ENCODE measurements at regions not wholly inside any gene's neighbourhood (a gene's known extent, or its start where the extent isn't known, plus 50 kb on each side); places are given as distances from the start of the nearest gene placed in this dataset.
"Not testable (repeated sequence)": the region's sequence is repeated elsewhere in the genome, so short reads cannot be mapped to it uniquely, and the experiment has no call there.

DNA sequence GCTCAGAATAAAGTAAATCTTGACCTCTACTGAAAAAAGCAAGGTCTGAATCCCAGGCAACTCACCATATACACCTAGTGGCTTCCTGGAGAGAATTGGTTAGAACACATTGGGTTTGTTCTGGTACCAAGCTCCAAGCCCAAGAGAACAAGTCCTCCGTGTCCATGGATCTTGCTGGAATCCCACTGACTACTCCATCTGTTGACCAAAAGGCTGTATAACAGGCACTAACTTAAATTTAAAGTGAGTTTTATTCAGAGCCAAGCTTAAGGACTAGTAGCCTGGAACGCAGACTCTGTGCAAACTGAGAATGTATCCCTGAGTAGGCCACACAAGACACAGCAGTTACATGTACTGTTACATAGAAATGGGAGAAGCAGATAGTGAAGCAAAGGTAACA lies 342.1 kb upstream of the LRRC3B start:
- Histone ChIP-seq H3K9me1 (ENCODE audit: control insufficient read depth, extremely low read depth, insufficient read depth, low read length) (no peaks in the 10 kb centered on the region), H3K27ac (ENCODE audit: control insufficient read depth, insufficient read depth, low read length) (no peak overlapping the region), H3K9ac (ENCODE audit: control insufficient read depth, extremely low read depth, insufficient read depth, low read length) (no peak overlapping the region), H3K27me3 (ENCODE audit: control insufficient read depth, extremely low read depth, insufficient read depth, low read length) (no peaks in the 10 kb centered on the region), H3K9me3 (ENCODE audit: control insufficient read depth, low read depth, low read length) (peaks cover 7% of the 10 kb centered on the region), H4K20me1 (ENCODE audit: control insufficient read depth, extremely low read depth, insufficient read depth, low read length) (no peaks in the 10 kb centered on the region), H3K36me3 (ENCODE audit: control insufficient read depth in 2 of 2, extremely low read depth in 1 of 2, insufficient read depth in 2 of 2, low read length in 2 of 2) (no peaks in the 10 kb centered on the region), H3K4me3 (ENCODE audit: control insufficient read depth in 2 of 3, extremely low read depth in 1 of 3, insufficient read depth in 2 of 3, low read depth in 1 of 3, low read length in 3 of 3) (no peak overlapping the region), H3K4me1 (ENCODE audit: control insufficient read depth, extremely low read depth, insufficient read depth, low read length) (peaks cover 13% of the 10 kb centered on the region), H3K4me2 (ENCODE audit: control insufficient read depth, extremely low read depth, insufficient read depth, low read depth, low read length) (no peak overlapping the region), H2AFZ (ENCODE audit: control insufficient read depth, low read length) (no peak overlapping the region), H3K79me2 (ENCODE audit: control insufficient read depth, insufficient read depth, low read length) (no peaks in the 10 kb centered on the region)
- TF ChIP-seq, protein P1, sequence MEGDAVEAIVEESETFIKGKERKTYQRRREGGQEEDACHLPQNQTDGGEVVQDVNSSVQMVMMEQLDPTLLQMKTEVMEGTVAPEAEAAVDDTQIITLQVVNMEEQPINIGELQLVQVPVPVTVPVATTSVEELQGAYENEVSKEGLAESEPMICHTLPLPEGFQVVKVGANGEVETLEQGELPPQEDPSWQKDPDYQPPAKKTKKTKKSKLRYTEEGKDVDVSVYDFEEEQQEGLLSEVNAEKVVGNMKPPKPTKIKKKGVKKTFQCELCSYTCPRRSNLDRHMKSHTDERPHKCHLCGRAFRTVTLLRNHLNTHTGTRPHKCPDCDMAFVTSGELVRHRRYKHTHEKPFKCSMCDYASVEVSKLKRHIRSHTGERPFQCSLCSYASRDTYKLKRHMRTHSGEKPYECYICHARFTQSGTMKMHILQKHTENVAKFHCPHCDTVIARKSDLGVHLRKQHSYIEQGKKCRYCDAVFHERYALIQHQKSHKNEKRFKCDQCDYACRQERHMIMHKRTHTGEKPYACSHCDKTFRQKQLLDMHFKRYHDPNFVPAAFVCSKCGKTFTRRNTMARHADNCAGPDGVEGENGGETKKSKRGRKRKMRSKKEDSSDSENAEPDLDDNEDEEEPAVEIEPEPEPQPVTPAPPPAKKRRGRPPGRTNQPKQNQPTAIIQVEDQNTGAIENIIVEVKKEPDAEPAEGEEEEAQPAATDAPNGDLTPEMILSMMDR (optimal IDR thresholded peaks at IDR 0.05 in 1 of 3, IDR thresholded peaks at IDR 0.05 in 1 of 3, conservative IDR thresholded peaks at IDR 0.05 in 1 of 3; ENCODE audit: extremely low read depth in 1 of 3, insufficient read depth in 2 of 3, low read length in 3 of 3): peak in 2 of 3 experiments; percentile 11 to 32
- no peak for TF ChIP-seq EZH2 (IDR thresholded peaks at IDR 0.05; ENCODE audit: low read length)
- dilution Hi-C loops (cut with MboI; ENCODE audit: extremely low pct_ligation_motif_present, low sequenced_read_pairs): no loop called here
- DNase-seq (ENCODE audit: low read depth, low spot score): no peak
- FAIRE-seq: no peak

DNA sequence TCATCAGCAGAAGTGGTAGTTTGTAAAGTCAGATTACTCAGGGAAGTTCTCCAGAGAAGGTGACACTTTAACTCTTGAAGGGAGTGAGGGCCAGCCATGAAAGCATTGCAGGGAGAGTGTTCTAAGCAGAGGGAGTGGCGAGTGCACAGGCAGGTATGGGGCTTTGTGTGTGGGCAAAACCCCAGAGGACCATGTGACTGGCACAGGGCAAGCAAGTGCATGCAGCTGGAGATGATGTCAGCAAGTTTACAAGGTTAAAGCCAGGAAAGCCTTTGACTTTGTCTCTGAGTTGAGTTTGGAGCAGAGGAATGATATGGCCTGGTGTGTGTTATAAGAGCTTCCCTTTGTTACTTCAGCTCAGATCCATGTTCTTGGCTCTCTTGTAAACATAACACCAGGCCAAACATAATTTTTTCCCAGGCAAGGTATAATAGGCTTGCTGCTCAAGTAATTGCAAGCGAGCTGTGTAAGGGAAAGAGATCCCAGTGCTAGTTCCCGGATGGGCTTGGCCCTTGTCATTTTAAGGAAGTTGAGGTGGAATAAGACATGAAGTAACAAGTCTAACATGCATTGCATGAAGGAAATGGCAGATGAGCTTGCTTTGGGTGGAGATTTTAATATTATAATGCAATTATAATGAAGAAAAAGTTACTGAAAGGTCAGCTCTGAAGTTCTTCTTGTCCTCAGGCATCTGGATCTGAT lies 341.1 kb upstream of the LRRC3B start:
- Histone ChIP-seq H3K4me1 (ENCODE audit: control insufficient read depth, extremely low read depth, insufficient read depth, low read length) (peaks cover 13% of the 10 kb centered on the region), H3K27ac (ENCODE audit: control insufficient read depth, insufficient read depth, low read length) (peak overlapping the region; percentile 17), H3K9me1 (ENCODE audit: control insufficient read depth, extremely low read depth, insufficient read depth, low read length) (no peaks in the 10 kb centered on the region), H3K9me3 (ENCODE audit: control insufficient read depth, low read depth, low read length) (peaks cover 7% of the 10 kb centered on the region), H3K36me3 (ENCODE audit: control insufficient read depth in 2 of 2, extremely low read depth in 1 of 2, insufficient read depth in 2 of 2, low read length in 2 of 2) (no peaks in the 10 kb centered on the region), H2AFZ (ENCODE audit: control insufficient read depth, low read length) (peak overlapping the region; percentile 39), H3K4me3 (ENCODE audit: control insufficient read depth in 2 of 3, extremely low read depth in 1 of 3, insufficient read depth in 2 of 3, low read depth in 1 of 3, low read length in 3 of 3) (peak overlapping the region in 1 of 3 experiments; percentile 19), H3K4me2 (ENCODE audit: control insufficient read depth, extremely low read depth, insufficient read depth, low read depth, low read length) (peak overlapping the region; percentile 59), H3K79me2 (ENCODE audit: control insufficient read depth, insufficient read depth, low read length) (no peaks in the 10 kb centered on the region), H3K9ac (ENCODE audit: control insufficient read depth, extremely low read depth, insufficient read depth, low read length) (no peak overlapping the region), H4K20me1 (ENCODE audit: control insufficient read depth, extremely low read depth, insufficient read depth, low read length) (no peaks in the 10 kb centered on the region), H3K27me3 (ENCODE audit: control insufficient read depth, extremely low read depth, insufficient read depth, low read length) (no peaks in the 10 kb centered on the region)
- dilution Hi-C loops (cut with MboI; ENCODE audit: extremely low pct_ligation_motif_present, low sequenced_read_pairs): no loop called here
- no peak for TF ChIP-seq EZH2 (IDR thresholded peaks at IDR 0.05; ENCODE audit: low read length)
- TF ChIP-seq, protein P1 (optimal IDR thresholded peaks at IDR 0.05 in 1 of 3, IDR thresholded peaks at IDR 0.05 in 1 of 3, conservative IDR thresholded peaks at IDR 0.05 in 1 of 3; ENCODE audit: extremely low read depth in 1 of 3, insufficient read depth in 2 of 3, low read length in 3 of 3): no peak
- FAIRE-seq (peak; percentile 81), DNase-seq (ENCODE audit: low read depth, low spot score) (no peak)

DNA sequence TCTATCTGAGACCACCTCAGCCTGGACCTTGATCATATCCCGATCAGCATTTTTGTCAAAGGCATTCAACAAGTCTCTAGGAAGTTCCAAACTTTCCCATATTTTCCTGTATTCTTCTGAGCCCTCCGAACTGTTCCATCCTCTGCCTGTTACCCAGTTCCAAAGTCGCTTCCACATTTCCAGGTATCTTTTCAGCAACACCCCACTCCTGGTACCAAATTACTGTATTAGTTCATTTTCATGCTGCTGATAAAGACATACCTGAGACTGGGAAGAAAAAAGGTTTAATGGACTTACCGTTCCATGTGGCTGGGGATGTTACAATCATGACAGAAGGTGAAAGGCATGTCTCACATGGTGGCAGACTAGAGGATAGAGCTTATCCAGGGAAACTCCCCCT lies 338.1 kb upstream of the LRRC3B start:
- peaks cover 13% of the 10 kb centered on the region for H3K4me1 ChIP-seq (ENCODE audit: control insufficient read depth, extremely low read depth, insufficient read depth, low read length)
- H3K9me1 ChIP-seq (ENCODE audit: control insufficient read depth, extremely low read depth, insufficient read depth, low read length); DNase-seq (ENCODE audit: low read depth, low spot score); H3K4me3 ChIP-seq (ENCODE audit: control insufficient read depth in 2 of 3, extremely low read depth in 1 of 3, insufficient read depth in 2 of 3, low read depth in 1 of 3, low read length in 3 of 3); H2AFZ ChIP-seq (ENCODE audit: control insufficient read depth, low read length); H3K36me3 ChIP-seq (ENCODE audit: control insufficient read depth in 2 of 2, extremely low read depth in 1 of 2, insufficient read depth in 2 of 2, low read length in 2 of 2); H3K79me2 ChIP-seq (ENCODE audit: control insufficient read depth, insufficient read depth, low read length); FAIRE-seq; dilution Hi-C loops (cut with MboI; ENCODE audit: extremely low pct_ligation_motif_present, low sequenced_read_pairs); H4K20me1 ChIP-seq (ENCODE audit: control insufficient read depth, extremely low read depth, insufficient read depth, low read length); H3K9me3 ChIP-seq (ENCODE audit: control insufficient read depth, low read depth, low read length); H3K27me3 ChIP-seq (ENCODE audit: control insufficient read depth, extremely low read depth, insufficient read depth, low read length); H3K9ac ChIP-seq (ENCODE audit: control insufficient read depth, extremely low read depth, insufficient read depth, low read length); H3K4me2 ChIP-seq (ENCODE audit: control insufficient read depth, extremely low read depth, insufficient read depth, low read depth, low read length); H3K27ac ChIP-seq (ENCODE audit: control insufficient read depth, insufficient read depth, low read length): not testable (repeated sequence)

Data from keratinocyte (primary cell).